ENCODE measurements at regions not wholly inside any gene's neighbourhood (a gene's known extent, or its start where the extent isn't known, plus 50 kb on each side); places are given as distances from the start of the nearest gene placed in this dataset.
A peak's percentile ranks its signal among the peaks of the same experiment; 100 is the strongest.

DNA sequence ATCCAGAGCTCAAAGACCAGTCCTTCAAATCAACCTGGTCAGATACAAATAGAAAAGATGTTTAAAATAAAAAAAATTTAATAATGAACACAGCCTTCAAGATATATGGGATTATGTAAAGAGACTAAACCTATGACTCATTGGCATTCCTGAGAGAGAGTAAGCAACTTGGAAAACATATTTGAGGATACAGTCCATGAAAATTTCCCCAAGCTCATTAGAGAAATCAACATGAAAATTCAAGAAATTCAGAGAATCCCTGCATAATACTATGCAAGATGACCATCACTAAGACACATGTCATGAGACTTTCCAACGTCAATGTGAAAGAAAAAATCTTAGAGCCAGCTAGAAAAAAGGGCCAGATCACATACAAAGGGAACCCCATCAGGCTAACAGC, 512.9 kb upstream of the PTGER4 start:
- H3K9me1 ChIP-seq (ENCODE audit: control insufficient read depth, extremely low read depth, insufficient read depth, low read length) = no peaks in the 10 kb centered on the region
- no peaks in the 10 kb centered on the region for H3K27me3 ChIP-seq (ENCODE audit: control insufficient read depth, extremely low read depth, insufficient read depth, low read length)
- H3K4me1 ChIP-seq (ENCODE audit: control insufficient read depth, extremely low read depth, insufficient read depth, low read length) = peaks cover 2% of the 10 kb centered on the region
- no peak overlapping the region for H3K4me2 ChIP-seq (ENCODE audit: control insufficient read depth, extremely low read depth, insufficient read depth, low read depth, low read length)
- H3K27ac ChIP-seq (ENCODE audit: control insufficient read depth, insufficient read depth, low read length) = no peak overlapping the region
- H4K20me1 ChIP-seq (ENCODE audit: control insufficient read depth, extremely low read depth, insufficient read depth, low read length) = no peaks in the 10 kb centered on the region
- TF ChIP-seq EZH2 (IDR thresholded peaks at IDR 0.05; ENCODE audit: low read length) = no peak
- TF ChIP-seq, protein P1, sequence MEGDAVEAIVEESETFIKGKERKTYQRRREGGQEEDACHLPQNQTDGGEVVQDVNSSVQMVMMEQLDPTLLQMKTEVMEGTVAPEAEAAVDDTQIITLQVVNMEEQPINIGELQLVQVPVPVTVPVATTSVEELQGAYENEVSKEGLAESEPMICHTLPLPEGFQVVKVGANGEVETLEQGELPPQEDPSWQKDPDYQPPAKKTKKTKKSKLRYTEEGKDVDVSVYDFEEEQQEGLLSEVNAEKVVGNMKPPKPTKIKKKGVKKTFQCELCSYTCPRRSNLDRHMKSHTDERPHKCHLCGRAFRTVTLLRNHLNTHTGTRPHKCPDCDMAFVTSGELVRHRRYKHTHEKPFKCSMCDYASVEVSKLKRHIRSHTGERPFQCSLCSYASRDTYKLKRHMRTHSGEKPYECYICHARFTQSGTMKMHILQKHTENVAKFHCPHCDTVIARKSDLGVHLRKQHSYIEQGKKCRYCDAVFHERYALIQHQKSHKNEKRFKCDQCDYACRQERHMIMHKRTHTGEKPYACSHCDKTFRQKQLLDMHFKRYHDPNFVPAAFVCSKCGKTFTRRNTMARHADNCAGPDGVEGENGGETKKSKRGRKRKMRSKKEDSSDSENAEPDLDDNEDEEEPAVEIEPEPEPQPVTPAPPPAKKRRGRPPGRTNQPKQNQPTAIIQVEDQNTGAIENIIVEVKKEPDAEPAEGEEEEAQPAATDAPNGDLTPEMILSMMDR (optimal IDR thresholded peaks at IDR 0.05 in 1 of 3, IDR thresholded peaks at IDR 0.05 in 1 of 3, conservative IDR thresholded peaks at IDR 0.05 in 1 of 3; ENCODE audit: extremely low read depth in 1 of 3, insufficient read depth in 2 of 3, low read length in 3 of 3) = no peak
- no peaks in the 10 kb centered on the region for H3K79me2 ChIP-seq (ENCODE audit: control insufficient read depth, insufficient read depth, low read length)
- H3K9me3 ChIP-seq (ENCODE audit: control insufficient read depth, low read depth, low read length) = no peaks in the 10 kb centered on the region
- FAIRE-seq (no peak), DNase-seq (ENCODE audit: low read depth, low spot score) (no peak)
- no peak overlapping the region for H3K9ac ChIP-seq (ENCODE audit: control insufficient read depth, extremely low read depth, insufficient read depth, low read length)
- H2AFZ ChIP-seq (ENCODE audit: control insufficient read depth, low read length) = no peak overlapping the region
- H3K4me3 ChIP-seq (ENCODE audit: control insufficient read depth in 2 of 3, extremely low read depth in 1 of 3, insufficient read depth in 2 of 3, low read depth in 1 of 3, low read length in 3 of 3) = no peak overlapping the region
- dilution Hi-C loops (cut with MboI; ENCODE audit: extremely low pct_ligation_motif_present, low sequenced_read_pairs) = no loop called here
- no peaks in the 10 kb centered on the region for H3K36me3 ChIP-seq (ENCODE audit: control insufficient read depth in 2 of 2, extremely low read depth in 1 of 2, insufficient read depth in 2 of 2, low read length in 2 of 2)

DNA sequence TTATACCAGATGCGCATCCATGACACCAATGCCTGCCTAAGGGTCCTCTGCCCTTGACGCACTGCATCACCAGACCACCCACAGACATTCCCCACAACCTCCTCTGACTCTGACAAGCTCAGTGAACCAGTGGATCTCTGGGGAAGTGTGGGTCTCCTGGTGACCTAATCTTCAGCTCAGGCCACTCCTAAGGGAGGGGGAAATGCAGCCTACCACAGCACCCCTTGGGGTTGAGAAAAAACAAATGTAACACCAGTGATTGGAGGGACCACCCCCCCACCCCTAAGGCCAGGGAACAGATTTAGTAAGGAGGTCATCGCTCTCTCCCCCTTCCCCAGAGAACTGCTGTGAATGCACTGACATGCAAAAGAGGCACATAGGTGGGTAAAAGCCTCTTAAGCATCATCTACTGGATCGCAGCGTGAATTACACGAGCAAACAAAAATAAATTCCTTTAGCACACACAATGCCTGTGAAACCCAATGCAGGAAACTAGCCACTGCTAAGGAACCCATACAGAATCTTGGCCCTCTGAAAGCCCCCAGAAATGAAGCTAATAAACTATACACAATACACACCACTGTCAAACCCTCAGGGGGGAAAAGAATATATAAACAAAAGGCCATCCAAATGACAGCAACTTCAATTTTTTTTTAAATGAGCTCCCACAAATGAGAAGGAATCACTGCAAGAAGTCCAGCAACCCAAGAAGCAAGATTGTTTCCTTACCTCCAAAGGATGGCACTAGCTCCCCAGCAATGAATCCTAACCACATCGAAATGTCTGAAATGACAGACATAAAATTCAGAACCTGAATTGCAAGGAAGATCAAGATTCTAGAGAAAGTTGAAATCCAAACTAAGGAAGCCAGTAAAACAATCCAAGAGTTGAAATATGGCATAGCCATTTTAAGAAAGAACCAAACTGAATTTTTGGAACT, 513.7 kb upstream of the PTGER4 start:
- dilution Hi-C loops (cut with MboI; ENCODE audit: extremely low pct_ligation_motif_present, low sequenced_read_pairs) = no loop called here
- Histone ChIP-seq H3K4me3 (ENCODE audit: control insufficient read depth in 2 of 3, extremely low read depth in 1 of 3, insufficient read depth in 2 of 3, low read depth in 1 of 3, low read length in 3 of 3) (no peak overlapping the region), H3K9ac (ENCODE audit: control insufficient read depth, extremely low read depth, insufficient read depth, low read length) (no peak overlapping the region), H3K9me1 (ENCODE audit: control insufficient read depth, extremely low read depth, insufficient read depth, low read length) (no peaks in the 10 kb centered on the region), H3K9me3 (ENCODE audit: control insufficient read depth, low read depth, low read length) (no peaks in the 10 kb centered on the region), H3K27ac (ENCODE audit: control insufficient read depth, insufficient read depth, low read length) (no peak overlapping the region), H3K79me2 (ENCODE audit: control insufficient read depth, insufficient read depth, low read length) (no peaks in the 10 kb centered on the region), H4K20me1 (ENCODE audit: control insufficient read depth, extremely low read depth, insufficient read depth, low read length) (no peaks in the 10 kb centered on the region), H3K4me2 (ENCODE audit: control insufficient read depth, extremely low read depth, insufficient read depth, low read depth, low read length) (no peak overlapping the region), H3K36me3 (ENCODE audit: control insufficient read depth in 2 of 2, extremely low read depth in 1 of 2, insufficient read depth in 2 of 2, low read length in 2 of 2) (no peaks in the 10 kb centered on the region), H2AFZ (ENCODE audit: control insufficient read depth, low read length) (no peak overlapping the region), H3K4me1 (ENCODE audit: control insufficient read depth, extremely low read depth, insufficient read depth, low read length) (peaks cover 2% of the 10 kb centered on the region), H3K27me3 (ENCODE audit: control insufficient read depth, extremely low read depth, insufficient read depth, low read length) (no peaks in the 10 kb centered on the region)
- FAIRE-seq = no peak
- DNase-seq (ENCODE audit: low read depth, low spot score) = no peak
- TF ChIP-seq EZH2 (IDR thresholded peaks at IDR 0.05; ENCODE audit: low read length) = no peak
- TF ChIP-seq, protein P1 (optimal IDR thresholded peaks at IDR 0.05 in 1 of 3, IDR thresholded peaks at IDR 0.05 in 1 of 3, conservative IDR thresholded peaks at IDR 0.05 in 1 of 3; ENCODE audit: extremely low read depth in 1 of 3, insufficient read depth in 2 of 3, low read length in 3 of 3) = peak in 2 of 3 experiments; percentile 12 to 39
